HG03378 (cell line): ENCODE measurements at regions not wholly inside any gene's neighbourhood (a gene's known extent, or its start where the extent isn't known, plus 50 kb on each side); places are given as distances from the start of the nearest gene placed in this dataset.
"Not testable (repeated sequence)": the region's sequence is repeated elsewhere in the genome, so short reads cannot be mapped to it uniquely, and the experiment has no call there.

ENCODE experiments used
- ATAC-seq: cut with Tn5 transposase; IDR thresholded peaks from one replicate; pipeline ENCODE4 v1.9.1; 2021; ENCODE audit warnings: mild to moderate bottlenecking, moderate library complexity; ENCODE audit not compliant: unreplicated experiment

- ATAC-seq = no peak
Measured at GRCh38 chr12:126960709-126961108, 1306.3 kb upstream of the TMEM132C start.

GRCh38 chr12:126963825-126964224, 1303.1 kb upstream of the TMEM132C start:
- no peak for ATAC-seq

DNA sequence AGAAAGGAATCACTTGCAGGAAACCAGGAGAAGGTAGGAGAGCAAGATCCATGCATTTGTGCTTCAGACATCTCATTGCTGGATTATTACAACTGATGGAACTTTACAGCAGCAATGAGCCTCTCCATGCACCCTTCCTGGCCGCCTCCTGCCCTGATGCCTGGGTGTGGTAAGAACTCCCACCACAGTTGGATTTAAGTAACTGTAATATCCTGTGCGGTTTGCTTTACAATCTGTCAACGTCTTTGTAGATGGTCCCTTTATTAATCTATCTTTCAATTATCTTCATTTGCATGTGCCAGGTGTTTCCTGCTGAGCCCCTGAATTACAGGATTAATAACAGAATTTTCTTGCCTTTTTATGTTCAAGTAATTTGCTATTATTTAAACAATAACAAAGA, 1300.5 kb upstream of the TMEM132C start:
- ATAC-seq = no peak

DNA sequence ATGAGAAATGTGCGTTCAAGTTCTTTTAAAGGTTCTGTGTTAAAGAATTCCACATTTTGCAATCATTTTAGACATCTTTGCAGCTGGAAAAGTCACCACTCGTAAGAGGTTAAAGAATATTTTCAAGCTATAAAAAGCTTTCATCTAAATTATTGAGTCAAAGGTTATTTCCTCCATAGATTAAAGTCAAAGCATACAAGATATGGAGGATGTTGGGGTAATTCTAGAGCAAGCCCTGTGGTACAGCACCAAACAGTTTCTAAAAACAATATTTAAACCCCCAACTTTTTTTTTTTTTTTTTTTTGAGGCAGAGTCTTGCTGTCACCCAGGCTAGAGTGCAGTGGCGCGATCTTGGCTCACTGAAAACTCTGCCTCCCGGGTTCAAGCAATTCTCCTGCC, 1299.8 kb upstream of the TMEM132C start:
- no peak for ATAC-seq

DNA sequence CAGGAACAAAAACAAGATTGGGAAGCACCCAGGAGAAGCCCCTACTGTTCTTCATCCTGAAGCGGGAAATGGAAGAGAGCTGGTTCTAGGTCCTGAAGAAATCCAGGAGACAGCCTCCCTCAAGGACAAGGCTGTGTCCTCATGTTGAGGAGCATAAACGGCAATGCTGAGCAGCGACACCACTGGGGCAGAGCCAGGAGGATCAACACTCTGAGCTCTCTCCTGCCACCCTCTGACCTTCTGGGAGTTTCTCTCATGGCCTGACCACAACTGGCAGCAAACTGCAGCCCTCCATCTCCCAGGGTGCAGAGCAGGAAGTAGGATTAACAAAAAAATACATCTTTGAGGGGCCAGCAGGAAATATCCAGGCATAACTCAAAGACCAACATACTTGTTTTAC, 1292.2 kb upstream of the TMEM132C start:
- ATAC-seq = no peak

- no peak for ATAC-seq
Measured at GRCh38 chr12:126976579-126976978, 1290.4 kb upstream of the TMEM132C start.

DNA sequence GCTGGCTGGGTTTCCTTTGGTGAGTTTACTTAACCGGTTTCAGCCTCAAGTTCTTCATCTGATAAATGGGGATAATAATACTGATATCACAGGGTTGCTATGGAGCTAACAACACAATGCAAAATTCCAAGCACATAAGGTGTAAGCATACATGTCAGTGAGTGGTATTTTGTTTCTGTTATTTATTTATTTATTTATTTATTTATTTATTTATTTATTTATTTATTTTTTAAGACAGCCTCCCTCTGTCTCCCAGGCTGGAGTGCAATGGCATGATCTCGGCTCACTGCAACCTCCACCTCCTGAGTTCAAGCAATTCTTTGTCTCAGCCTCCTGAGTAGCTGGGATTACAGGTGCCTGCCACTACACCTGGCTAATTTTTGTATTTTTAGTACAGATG, 1287.4 kb upstream of the TMEM132C start:
- not testable (repeated sequence) for ATAC-seq

GRCh38 chr12:126982707-126983106, 1284.3 kb upstream of the TMEM132C start:
- no peak for ATAC-seq

DNA sequence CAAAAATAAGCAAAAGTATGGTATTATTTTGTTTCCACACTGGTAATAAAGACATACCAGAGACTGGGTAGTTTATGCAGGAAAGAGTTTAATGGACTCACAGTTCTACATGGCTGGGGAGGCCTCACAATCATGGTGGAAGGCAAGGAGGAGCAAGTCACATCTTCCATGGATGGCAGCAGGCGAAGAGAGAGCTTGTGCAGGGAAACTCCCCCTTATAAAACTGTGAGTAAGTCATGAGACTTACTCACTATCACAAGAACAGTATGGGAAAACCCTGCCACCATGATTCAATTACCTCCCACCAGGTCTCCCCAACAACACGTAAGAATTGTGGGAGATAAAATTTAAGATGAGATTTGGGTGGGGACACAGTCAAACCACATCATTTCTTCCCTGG, 1283.2 kb upstream of the TMEM132C start:
- not testable (repeated sequence) for ATAC-seq

- ATAC-seq = not testable (repeated sequence)
Measured at GRCh38 chr12:126985663-126986062, 1281.3 kb upstream of the TMEM132C start.

- ATAC-seq = no peak
Measured at GRCh38 chr12:126989532-126989931, 1277.4 kb upstream of the TMEM132C start.

DNA sequence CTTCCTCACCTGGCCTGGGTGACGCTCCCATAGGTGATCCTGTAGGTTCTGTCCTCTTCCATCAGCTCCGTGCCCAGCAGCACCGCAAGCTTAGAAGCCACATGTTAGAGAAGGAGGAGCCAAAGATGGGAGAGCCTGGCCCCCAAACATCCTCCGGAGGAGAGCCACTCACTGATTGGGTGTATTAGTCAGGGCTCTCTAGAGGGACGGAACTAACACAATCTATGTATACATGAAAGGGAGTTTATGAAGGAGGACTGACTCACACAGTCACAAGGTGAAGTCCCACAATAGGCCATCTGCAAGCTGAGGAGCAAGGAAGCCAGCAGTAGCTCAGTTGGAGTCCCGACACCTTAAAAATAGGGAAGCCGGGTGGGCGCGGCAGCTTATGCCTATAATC, 1273.1 kb upstream of the TMEM132C start:
- no peak for ATAC-seq

- ATAC-seq = no peak
Measured at GRCh38 chr12:126994599-126994998, 1272.4 kb upstream of the TMEM132C start.

DNA sequence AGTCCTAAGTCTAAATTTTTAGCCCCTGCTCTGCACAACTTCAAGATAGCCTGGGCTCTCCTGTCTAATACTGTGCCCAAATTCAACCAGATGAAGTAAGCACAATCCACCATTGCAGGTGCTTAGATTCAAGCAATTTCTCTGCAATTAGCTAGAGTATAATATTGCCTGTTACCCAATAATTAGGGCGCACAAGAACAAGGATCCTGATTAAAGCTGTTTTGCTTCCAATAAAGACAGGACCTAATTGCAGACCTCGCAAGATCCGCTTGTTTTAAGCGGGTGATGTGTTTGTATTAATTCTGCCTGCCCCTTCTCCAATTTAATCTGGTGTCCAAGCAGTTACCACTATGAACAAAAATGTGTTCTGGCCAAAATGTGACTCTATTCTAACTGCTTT, 1268.9 kb upstream of the TMEM132C start:
- ATAC-seq = no peak

DNA sequence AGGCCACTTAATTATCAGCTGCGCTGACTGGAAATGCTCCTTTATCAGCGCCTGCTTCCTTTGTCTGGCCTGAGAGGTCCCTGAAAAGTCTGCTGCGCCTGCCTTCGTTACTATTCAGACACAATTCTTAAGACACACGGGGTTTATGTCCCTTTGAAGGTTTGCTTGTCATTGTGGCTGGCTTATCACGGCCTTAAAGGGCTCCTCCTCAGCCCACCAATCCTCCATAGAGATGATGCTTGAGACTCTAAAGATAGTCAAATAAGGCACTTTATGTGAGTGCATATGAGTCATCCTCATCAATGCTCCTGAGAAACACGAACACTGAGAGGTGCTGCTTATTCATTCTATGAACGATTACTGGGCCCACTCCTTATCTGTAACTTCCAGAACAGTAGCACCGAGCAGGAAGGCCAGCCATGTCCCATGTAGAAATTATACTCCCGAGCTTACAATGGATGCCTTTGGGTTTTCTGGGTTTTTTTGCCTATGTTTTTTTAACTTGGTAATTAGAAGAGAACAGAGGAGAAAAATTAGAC, 1268.2 kb upstream of the TMEM132C start:
- no peak for ATAC-seq

DNA sequence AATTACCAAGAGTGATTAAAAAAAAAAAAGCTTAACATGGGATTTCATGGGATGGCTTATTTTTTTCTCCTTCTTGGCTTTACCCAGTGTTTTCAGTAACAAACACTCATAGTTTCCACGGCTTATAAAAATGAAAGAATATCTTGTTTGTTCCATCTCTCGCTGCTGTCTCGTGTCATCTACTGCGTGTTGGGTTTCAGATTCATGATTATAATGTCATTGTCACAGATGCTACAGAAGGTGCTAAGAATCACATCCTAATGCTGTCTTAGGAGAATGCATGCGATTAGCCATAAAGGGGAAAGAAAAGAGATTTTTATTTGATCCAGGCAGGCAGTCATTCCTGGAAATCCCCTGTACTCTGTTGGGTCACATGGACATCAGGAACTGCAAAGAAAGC, 1267.6 kb upstream of the TMEM132C start:
- ATAC-seq = no peak

GRCh38 chr12:127005406-127005805, 1261.6 kb upstream of the TMEM132C start:
- ATAC-seq = no peak

DNA sequence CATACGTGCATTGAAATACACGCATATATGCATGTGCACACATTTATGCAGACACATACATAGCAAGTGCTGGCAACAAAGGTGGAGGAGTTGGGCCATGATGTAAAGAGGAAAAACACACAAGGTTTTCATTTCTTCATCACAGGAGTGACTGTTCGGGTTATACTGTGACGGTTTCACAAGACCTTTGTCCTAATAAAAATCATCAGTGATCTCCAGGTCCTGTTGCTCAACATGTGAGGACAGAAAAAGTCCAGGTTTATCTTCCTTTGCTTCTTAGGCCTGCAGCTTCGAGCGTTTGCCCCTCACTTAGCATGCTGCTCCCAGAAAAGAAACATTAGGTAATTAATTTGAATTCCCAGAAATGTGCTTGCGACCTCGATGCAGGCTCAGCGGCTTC, 1260.0 kb upstream of the TMEM132C start:
- ATAC-seq = no peak

GRCh38 chr12:127008755-127009403, 1258.1 kb upstream of the TMEM132C start:
- no peak for ATAC-seq

DNA sequence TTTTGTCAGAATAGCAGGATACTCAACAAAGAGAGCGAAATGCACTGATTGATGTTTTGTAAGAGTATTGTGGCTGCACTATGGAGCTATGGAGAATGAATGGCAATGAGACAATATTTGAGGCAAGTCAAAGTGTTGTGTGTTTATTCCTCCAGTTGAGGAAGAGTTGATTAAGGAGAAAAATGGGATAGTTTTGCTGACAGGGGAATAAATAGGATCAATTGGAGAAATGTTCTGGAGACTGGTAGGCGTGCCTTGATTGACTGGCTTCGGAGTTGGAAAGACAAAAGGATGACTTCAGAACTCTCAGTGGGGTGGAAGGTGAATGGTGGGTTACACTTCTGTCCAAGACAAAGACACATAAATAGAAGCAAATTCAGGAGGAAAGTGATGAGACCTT, 1254.9 kb upstream of the TMEM132C start:
- ATAC-seq = no peak

- ATAC-seq = no peak
Measured at GRCh38 chr12:127013197-127013596, 1253.8 kb upstream of the TMEM132C start.

- no peak for ATAC-seq
Measured at GRCh38 chr12:127014079-127014478, 1252.9 kb upstream of the TMEM132C start.

- ATAC-seq = no peak
Measured at GRCh38 chr12:127024791-127025190, 1242.2 kb upstream of the TMEM132C start.
